Caco-2 (cell line): ENCODE measurements at regions not wholly inside any gene's neighbourhood (a gene's known extent, or its start where the extent isn't known, plus 50 kb on each side); places are given as distances from the start of the nearest gene placed in this dataset.

Experiments used
- BruUV-seq: library from RNA; stranded (reverse); fragments of 400-500 nt; replicated peaks from 2 replicates; lab custom pipeline; 2021; lab: Mats Ljungman, UMichigan
- CTCF ChIA-PET: fragments of 300-600 bp; sonication (Branson Sonifier 250); formaldehyde crosslinking; loops from one replicate; lab custom pipeline; 2022; ENCODE audit warnings: antibody characterized with exemption; lab: Charles Lee
- POLR2A ChIA-PET: fragments of 300-600 bp; sonication (Branson Sonifier 250); formaldehyde crosslinking; loops from one replicate; lab custom pipeline; 2022; ENCODE audit warnings: antibody characterized with exemption; lab: Charles Lee
- DNase-seq, 2 experiments: peaks; one replicate each; pipeline versions ENCODE4 v3.0.0 to v3.0.0-alpha.2; 2020 to 2022
- H3K27me3 ChIP-seq: replicated peaks from 2 replicates; pipeline ENCODE4 v1.6.0; 2011; ENCODE audit warnings: low read length; ENCODE audit not compliant: control insufficient read depth, insufficient read depth
- H3K36me3 ChIP-seq: 2 replicates; pipeline ENCODE4 v1.5.1; 2011; ENCODE audit warnings: low read length; ENCODE audit not compliant: control insufficient read depth, insufficient read depth
- H3K4me1 ChIP-seq: fragments of 250-450 bp; sonication (Bioruptor Pico); 2 replicates; pipeline ENCODE4 v1.5.1; 2020; ENCODE audit warnings: mild to moderate bottlenecking
- H3K4me3 ChIP-seq: 2 replicates; pipeline ENCODE4 v1.5.1; 2011; ENCODE audit warnings: low read depth, mild to moderate bottlenecking, control low read depth, low read length
- H3K9me3 ChIP-seq: fragments of 250-450 bp; sonication (Bioruptor Pico); 2 replicates; pipeline ENCODE4 v1.5.1; 2020; ENCODE audit warnings: mild to moderate bottlenecking, moderate library complexity
- H3K27ac Mint-ChIP-seq: one replicate; pipeline ENCODE4 v1.8.0; 2022; ENCODE audit warnings: mixed read lengths; ENCODE audit not compliant: unreplicated experiment
- H3K27me3 Mint-ChIP-seq: one replicate; pipeline ENCODE4 v1.8.0; 2022; ENCODE audit warnings: mixed read lengths; ENCODE audit not compliant: insufficient read depth, unreplicated experiment
- H3K36me3 Mint-ChIP-seq: one replicate; pipeline ENCODE4 v1.8.0; 2022; ENCODE audit warnings: mild to moderate bottlenecking, mixed read lengths; ENCODE audit not compliant: insufficient read depth, unreplicated experiment
- H3K4me1 Mint-ChIP-seq: one replicate; pipeline ENCODE4 v1.8.0; 2022; ENCODE audit warnings: low read depth, mixed read lengths; ENCODE audit not compliant: unreplicated experiment
- H3K4me3 Mint-ChIP-seq: one replicate; pipeline ENCODE4 v1.8.0; 2022; ENCODE audit warnings: mild to moderate bottlenecking, moderate library complexity, mixed read lengths; ENCODE audit not compliant: unreplicated experiment
- H3K9me3 Mint-ChIP-seq: one replicate; pipeline ENCODE4 v1.8.0; 2022; ENCODE audit warnings: mixed read lengths; ENCODE audit not compliant: unreplicated experiment
- intact Hi-C: fragments of 100-400 bp; cut with micrococcal nuclease; formaldehyde crosslinking; loops from one replicate; pipeline ENCODE4 v1.10.0; 2022; ENCODE audit not compliant: unreplicated experiment
- TF ChIP-seq, protein P1 (sequence below), 2 experiments: fragments of 200-600 bp in 1 of 2; IDR thresholded peaks; 1 replicate in 1 of 2; 2 replicates in 1 of 2; pipeline versions ENCODE4 v1.5.1 to v1.8.0; 2011 to 2022; ENCODE audit warnings: antibody characterized with exemption in 1 of 2, control low read depth in 1 of 2, inconsistent platforms in 1 of 2, low read depth in 1 of 2, low read length in 1 of 2, mild to moderate bottlenecking in 1 of 2, moderate library complexity in 1 of 2; ENCODE audit not compliant: insufficient read depth in 1 of 2, severe bottlenecking in 1 of 2, unreplicated experiment in 1 of 2

DNA sequence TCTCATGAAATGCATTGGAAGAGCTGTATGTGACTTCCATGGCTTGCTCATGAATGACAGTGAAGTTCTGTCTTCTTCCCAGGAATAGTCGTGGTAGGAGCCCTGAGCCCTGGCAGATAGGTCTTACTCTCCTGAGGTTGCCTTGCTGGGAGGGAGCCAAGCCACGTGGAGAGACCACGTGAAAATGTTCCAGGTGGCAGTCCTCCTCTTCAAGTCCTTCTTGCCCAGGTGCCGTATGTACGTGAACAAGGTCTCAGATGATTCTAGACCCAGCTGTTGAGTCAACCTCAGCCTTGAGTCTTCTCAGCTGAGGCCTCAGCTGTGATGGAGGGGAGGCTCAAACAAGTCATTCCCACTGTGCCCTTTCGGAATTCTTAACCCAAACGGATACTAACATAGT is 192.4 kb upstream of the PRDM1 start:
- peaks cover 6% of the 10 kb centered on the region; the same call in 1 of the 2 replicates for H3K9me3 ChIP-seq
- POLR2A ChIA-PET, result no interaction called here
- intact Hi-C loops, result loop anchor here (10.0 kb wide), 1 partner anchor 191 kb away; the partner anchor contains the start of gene PRDM1

DNA sequence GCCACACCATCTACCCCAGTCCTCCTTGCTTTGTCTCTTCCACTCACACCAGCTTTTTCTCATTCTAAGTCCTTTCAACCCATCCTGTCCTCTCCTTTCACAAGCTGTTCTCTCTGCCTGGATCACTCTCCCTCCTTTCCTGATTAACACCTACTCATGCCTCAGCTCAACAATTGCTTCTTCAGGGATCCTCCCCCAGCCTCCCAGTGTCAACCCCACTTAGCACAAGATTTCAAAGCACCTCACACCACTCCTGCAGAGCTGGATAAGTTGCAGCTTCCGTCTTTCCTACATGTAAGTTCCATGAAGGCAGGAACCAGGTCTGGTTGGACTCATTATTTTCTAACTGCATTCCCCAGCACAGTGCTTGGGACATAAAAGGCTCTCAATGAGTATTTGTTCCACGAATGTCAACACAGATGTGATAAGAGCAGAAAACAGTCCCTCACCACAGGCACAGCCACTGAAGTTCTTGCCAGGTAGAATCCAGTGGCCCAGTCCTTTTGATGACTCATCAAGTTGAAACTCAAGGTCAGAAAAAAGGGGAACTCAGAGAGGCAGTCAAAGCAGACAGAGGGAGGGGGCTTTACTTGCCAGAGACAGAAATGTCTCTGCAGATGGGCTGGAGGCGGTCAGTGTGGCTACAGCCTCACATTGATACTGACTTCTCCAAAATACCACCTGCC is 193.4 kb upstream of the PRDM1 start:
- no peaks in the 10 kb centered on the region for H3K27me3 Mint-ChIP-seq
- POLR2A ChIA-PET, result no interaction called here

More for the DNA sequence above, 192.4 kb upstream of the PRDM1 start:
- peaks cover 48% of the 10 kb centered on the region for H3K4me1 ChIP-seq
- Mint-ChIP-seq H3K27me3 (no peaks in the 10 kb centered on the region), H3K36me3 (peaks cover 7% of the 10 kb centered on the region), H3K9me3 (peaks cover 30% of the 10 kb centered on the region), H3K4me1 (peaks cover 30% of the 10 kb centered on the region), H3K27ac (no peak overlapping the region), H3K4me3 (no peak overlapping the region)
- CTCF ChIA-PET, result no interaction called here
- no peak for DNase-seq
- TF ChIP-seq, protein P1, sequence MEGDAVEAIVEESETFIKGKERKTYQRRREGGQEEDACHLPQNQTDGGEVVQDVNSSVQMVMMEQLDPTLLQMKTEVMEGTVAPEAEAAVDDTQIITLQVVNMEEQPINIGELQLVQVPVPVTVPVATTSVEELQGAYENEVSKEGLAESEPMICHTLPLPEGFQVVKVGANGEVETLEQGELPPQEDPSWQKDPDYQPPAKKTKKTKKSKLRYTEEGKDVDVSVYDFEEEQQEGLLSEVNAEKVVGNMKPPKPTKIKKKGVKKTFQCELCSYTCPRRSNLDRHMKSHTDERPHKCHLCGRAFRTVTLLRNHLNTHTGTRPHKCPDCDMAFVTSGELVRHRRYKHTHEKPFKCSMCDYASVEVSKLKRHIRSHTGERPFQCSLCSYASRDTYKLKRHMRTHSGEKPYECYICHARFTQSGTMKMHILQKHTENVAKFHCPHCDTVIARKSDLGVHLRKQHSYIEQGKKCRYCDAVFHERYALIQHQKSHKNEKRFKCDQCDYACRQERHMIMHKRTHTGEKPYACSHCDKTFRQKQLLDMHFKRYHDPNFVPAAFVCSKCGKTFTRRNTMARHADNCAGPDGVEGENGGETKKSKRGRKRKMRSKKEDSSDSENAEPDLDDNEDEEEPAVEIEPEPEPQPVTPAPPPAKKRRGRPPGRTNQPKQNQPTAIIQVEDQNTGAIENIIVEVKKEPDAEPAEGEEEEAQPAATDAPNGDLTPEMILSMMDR (IDR thresholded peaks at IDR 0.05; ENCODE audit: insufficient read depth in 1 of 2, low read depth in 1 of 2, low read length in 1 of 2, severe bottlenecking in 1 of 2, unreplicated experiment in 1 of 2), result no peak
- H3K27me3 ChIP-seq, result no peaks in the 10 kb centered on the region
- no TSS peak for BruUV-seq
- H3K4me3 ChIP-seq, result no peak overlapping the region
- no peaks in the 10 kb centered on the region for H3K36me3 ChIP-seq

DNA sequence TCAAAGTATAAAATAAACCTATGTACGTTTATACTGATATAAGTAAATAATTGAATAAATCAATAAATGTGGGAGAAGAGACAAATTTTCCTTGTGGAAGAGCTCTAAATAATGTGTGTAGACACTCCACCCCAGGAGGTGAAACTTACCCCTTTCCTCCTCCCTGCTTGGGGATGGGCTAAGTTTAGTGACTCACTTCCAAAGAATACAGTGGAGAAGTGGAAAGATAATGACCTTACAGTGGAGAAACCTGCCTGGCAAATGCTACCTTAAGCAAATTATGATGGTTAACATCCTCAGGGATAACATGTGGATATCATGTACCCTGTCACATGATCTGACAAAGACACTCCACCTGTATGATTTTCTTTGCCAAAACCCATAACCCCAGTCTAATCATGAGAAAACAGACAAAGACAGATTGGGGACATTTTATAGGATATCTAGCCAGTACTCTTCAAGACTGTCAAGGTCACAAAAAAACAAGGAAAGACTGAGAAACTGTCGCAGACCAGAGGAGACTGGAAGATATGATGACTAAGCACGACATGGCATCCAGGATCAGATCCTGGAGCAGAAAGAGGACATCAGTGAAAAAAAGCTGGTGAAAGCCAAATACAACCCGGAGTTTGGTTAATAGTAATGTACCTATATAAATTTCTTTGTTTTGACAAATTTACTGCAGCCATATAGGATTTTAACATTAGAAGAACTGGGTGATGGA is 195.5 kb upstream of the PRDM1 start:
- H3K36me3 Mint-ChIP-seq, result peaks cover 7% of the 10 kb centered on the region
- DNase-seq, result no peak
- H3K36me3 ChIP-seq, result no peaks in the 10 kb centered on the region
- H3K27ac Mint-ChIP-seq, result no peak overlapping the region
- no peaks in the 10 kb centered on the region for H3K27me3 Mint-ChIP-seq
- ChIA-PET CTCF (no interaction called here), POLR2A (no interaction called here)
- intact Hi-C loops, result loop anchor here (10.0 kb wide), 1 partner anchor 194 kb away; the partner anchor contains the start of gene PRDM1
- no TSS peak for BruUV-seq
- peaks cover 25% of the 10 kb centered on the region for H3K4me1 ChIP-seq
- H3K9me3 ChIP-seq, result peaks cover 6% of the 10 kb centered on the region; the same call in 1 of the 2 replicates
- H3K27me3 ChIP-seq, result no peaks in the 10 kb centered on the region
- TF ChIP-seq, protein P1 (IDR thresholded peaks at IDR 0.05; ENCODE audit: insufficient read depth in 1 of 2, low read depth in 1 of 2, low read length in 1 of 2, severe bottlenecking in 1 of 2, unreplicated experiment in 1 of 2), result no peak
- H3K4me3 ChIP-seq, result no peak overlapping the region
- peaks cover 30% of the 10 kb centered on the region for H3K9me3 Mint-ChIP-seq
- peaks cover 34% of the 10 kb centered on the region for H3K4me1 Mint-ChIP-seq
- H3K4me3 Mint-ChIP-seq, result no peak overlapping the region

More for the DNA sequence above, 193.4 kb upstream of the PRDM1 start:
- H3K27ac Mint-ChIP-seq, result peak overlapping the region; percentile 14
- Histone ChIP-seq H3K4me3 (no peak overlapping the region), H3K9me3 (peaks cover 6% of the 10 kb centered on the region; the same call in 1 of the 2 replicates), H3K4me1 (peaks cover 42% of the 10 kb centered on the region), H3K27me3 (no peaks in the 10 kb centered on the region), H3K36me3 (no peaks in the 10 kb centered on the region)
- DNase-seq, result no peak
- H3K9me3 Mint-ChIP-seq, result peaks cover 30% of the 10 kb centered on the region
- no peak overlapping the region for H3K4me3 Mint-ChIP-seq
- no TSS peak for BruUV-seq
- peaks cover 7% of the 10 kb centered on the region for H3K36me3 Mint-ChIP-seq
- CTCF ChIA-PET, result no interaction called here
- H3K4me1 Mint-ChIP-seq, result peaks cover 30% of the 10 kb centered on the region
- intact Hi-C loops, result loop anchor here (10.0 kb wide), 1 partner anchor 192 kb away; the partner anchor contains the start of gene PRDM1
- TF ChIP-seq, protein P1 (IDR thresholded peaks at IDR 0.05; ENCODE audit: insufficient read depth in 1 of 2, low read depth in 1 of 2, low read length in 1 of 2, severe bottlenecking in 1 of 2, unreplicated experiment in 1 of 2), result no peak
